ENCODE measurements at regions not wholly inside any gene's neighbourhood (a gene's known extent, or its start where the extent isn't known, plus 50 kb on each side); places are given as distances from the start of the nearest gene placed in this dataset.

DNA sequence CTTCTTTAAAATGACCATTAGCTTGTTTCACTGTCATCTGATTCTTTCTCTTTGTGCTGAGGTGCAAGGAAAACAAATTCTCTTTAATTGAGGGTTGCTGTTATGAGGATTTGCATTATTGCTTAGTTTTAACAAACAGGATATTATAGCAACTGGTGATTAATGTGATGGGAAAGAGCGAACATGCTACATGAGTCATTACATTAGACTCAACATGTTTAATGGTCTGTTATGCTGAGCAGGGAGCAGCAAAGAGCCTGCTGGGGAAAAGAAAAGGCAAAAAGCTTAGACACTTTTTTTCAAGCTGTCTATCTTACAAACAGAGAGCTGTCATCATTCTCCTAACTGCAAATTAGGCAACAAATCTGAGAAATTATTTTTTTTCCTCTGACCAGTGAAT, 230.5 kb upstream of the LCORL start:
- TF ChIP-seq, protein P1, sequence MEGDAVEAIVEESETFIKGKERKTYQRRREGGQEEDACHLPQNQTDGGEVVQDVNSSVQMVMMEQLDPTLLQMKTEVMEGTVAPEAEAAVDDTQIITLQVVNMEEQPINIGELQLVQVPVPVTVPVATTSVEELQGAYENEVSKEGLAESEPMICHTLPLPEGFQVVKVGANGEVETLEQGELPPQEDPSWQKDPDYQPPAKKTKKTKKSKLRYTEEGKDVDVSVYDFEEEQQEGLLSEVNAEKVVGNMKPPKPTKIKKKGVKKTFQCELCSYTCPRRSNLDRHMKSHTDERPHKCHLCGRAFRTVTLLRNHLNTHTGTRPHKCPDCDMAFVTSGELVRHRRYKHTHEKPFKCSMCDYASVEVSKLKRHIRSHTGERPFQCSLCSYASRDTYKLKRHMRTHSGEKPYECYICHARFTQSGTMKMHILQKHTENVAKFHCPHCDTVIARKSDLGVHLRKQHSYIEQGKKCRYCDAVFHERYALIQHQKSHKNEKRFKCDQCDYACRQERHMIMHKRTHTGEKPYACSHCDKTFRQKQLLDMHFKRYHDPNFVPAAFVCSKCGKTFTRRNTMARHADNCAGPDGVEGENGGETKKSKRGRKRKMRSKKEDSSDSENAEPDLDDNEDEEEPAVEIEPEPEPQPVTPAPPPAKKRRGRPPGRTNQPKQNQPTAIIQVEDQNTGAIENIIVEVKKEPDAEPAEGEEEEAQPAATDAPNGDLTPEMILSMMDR (IDR thresholded peaks at IDR 0.05 in 8 of 11, conservative IDR thresholded peaks at IDR 0.05 in 3 of 11): no peak
- TF ChIP-seq POLR2A (IDR thresholded peaks at IDR 0.05) (no peak), POLR2AphosphoS5 (IDR thresholded peaks at IDR 0.05) (no peak)
